ENCODE measurements at regions not wholly inside any gene's neighbourhood (a gene's known extent, or its start where the extent isn't known, plus 50 kb on each side); places are given as distances from the start of the nearest gene placed in this dataset.

- Histone ChIP-seq H3K27ac (ENCODE audit: low read length) (peak overlapping the region; percentile 74), H3K36me3 (ENCODE audit: control insufficient read depth, insufficient read depth, low read length) (no peaks in the 10 kb centered on the region), H3K4me3 (ENCODE audit: low read length) (no peak overlapping the region), H3K4me1 (ENCODE audit: control insufficient read depth, insufficient read depth, low read length) (peaks cover 24% of the 10 kb centered on the region), H3K27me3 (ENCODE audit: control insufficient read depth, insufficient read depth, low read length) (no peaks in the 10 kb centered on the region), H3K9me3 (replicated peaks; ENCODE audit: control insufficient read depth, low read depth, low read length) (peaks cover 8% of the 10 kb centered on the region)
- peak; percentile 18 for DNase-seq
- no CpG with 5 or more reads among the region's 5 CpGs for WGBS (ENCODE audit: insufficient coverage)
These were observed 270.6 kb downstream of the PRL start for GRCh38 chr6:22026164-22026678.

GRCh38 chr6:22027040-22027725 lies 269.7 kb downstream of the PRL start:
- peaks cover 24% of the 10 kb centered on the region for H3K4me1 ChIP-seq (ENCODE audit: control insufficient read depth, insufficient read depth, low read length)
- no peak overlapping the region for H3K4me3 ChIP-seq (ENCODE audit: low read length)

GRCh38 chr6:22028403-22029090 lies 268.3 kb downstream of the PRL start:
- H3K9me3 ChIP-seq (replicated peaks; ENCODE audit: control insufficient read depth, low read depth, low read length), result no peaks in the 10 kb centered on the region
- H3K4me3 ChIP-seq (ENCODE audit: low read length), result no peak overlapping the region
- peaks cover 22% of the 10 kb centered on the region for H3K4me1 ChIP-seq (ENCODE audit: control insufficient read depth, insufficient read depth, low read length)
- no peaks in the 10 kb centered on the region for H3K27me3 ChIP-seq (ENCODE audit: control insufficient read depth, insufficient read depth, low read length)
- peak; percentile 73 for DNase-seq
- no CpG with 5 or more reads among the region's 7 CpGs for WGBS (ENCODE audit: insufficient coverage)
- H3K36me3 ChIP-seq (ENCODE audit: control insufficient read depth, insufficient read depth, low read length), result no peaks in the 10 kb centered on the region
- peak overlapping the region; percentile 60 for H3K27ac ChIP-seq (ENCODE audit: low read length)

More at GRCh38 chr6:22027040-22027725, 269.7 kb downstream of the PRL start:
- Histone ChIP-seq H3K27me3 (ENCODE audit: control insufficient read depth, insufficient read depth, low read length) (no peaks in the 10 kb centered on the region), H3K27ac (ENCODE audit: low read length) (peak overlapping the region; percentile 72), H3K9me3 (replicated peaks; ENCODE audit: control insufficient read depth, low read depth, low read length) (peaks cover 3% of the 10 kb centered on the region), H3K36me3 (ENCODE audit: control insufficient read depth, insufficient read depth, low read length) (no peaks in the 10 kb centered on the region)
- peak; percentile 69 for DNase-seq
- 84% methylated on average over 2 of the region's 8 CpGs for WGBS (ENCODE audit: insufficient coverage)

GRCh38 chr6:22029171-22029570 lies 267.7 kb downstream of the PRL start:
- no peaks in the 10 kb centered on the region for H3K27me3 ChIP-seq (ENCODE audit: control insufficient read depth, insufficient read depth, low read length)
- peak; percentile 35 for DNase-seq
- no peak overlapping the region for H3K4me3 ChIP-seq (ENCODE audit: low read length)
- H3K36me3 ChIP-seq (ENCODE audit: control insufficient read depth, insufficient read depth, low read length), result no peaks in the 10 kb centered on the region
- no CpG with 5 or more reads among the region's 2 CpGs for WGBS (ENCODE audit: insufficient coverage)
- H3K9me3 ChIP-seq (replicated peaks; ENCODE audit: control insufficient read depth, low read depth, low read length), result no peaks in the 10 kb centered on the region
- peak overlapping the region; percentile 60 for H3K27ac ChIP-seq (ENCODE audit: low read length)
- H3K4me1 ChIP-seq (ENCODE audit: control insufficient read depth, insufficient read depth, low read length), result peaks cover 19% of the 10 kb centered on the region

- 100% methylated on average over 3 of the region's 6 CpGs for WGBS (ENCODE audit: insufficient coverage)
- no peak overlapping the region for H3K4me3 ChIP-seq (ENCODE audit: low read length)
- H3K27me3 ChIP-seq (ENCODE audit: control insufficient read depth, insufficient read depth, low read length), result no peaks in the 10 kb centered on the region
- H3K9me3 ChIP-seq (replicated peaks; ENCODE audit: control insufficient read depth, low read depth, low read length), result no peaks in the 10 kb centered on the region
- no peaks in the 10 kb centered on the region for H3K36me3 ChIP-seq (ENCODE audit: control insufficient read depth, insufficient read depth, low read length)
- H3K4me1 ChIP-seq (ENCODE audit: control insufficient read depth, insufficient read depth, low read length), result peaks cover 8% of the 10 kb centered on the region
- no peak for DNase-seq
- H3K27ac ChIP-seq (ENCODE audit: low read length), result no peak overlapping the region
These were observed 265.9 kb downstream of the PRL start for GRCh38 chr6:22030730-22031619.

GRCh38 chr6:22035690-22036089 lies 261.1 kb downstream of the PRL start:
- no peak overlapping the region for H3K27ac ChIP-seq (ENCODE audit: low read length)
- no peaks in the 10 kb centered on the region for H3K36me3 ChIP-seq (ENCODE audit: control insufficient read depth, insufficient read depth, low read length)
- no peak overlapping the region for H3K4me3 ChIP-seq (ENCODE audit: low read length)
- H3K27me3 ChIP-seq (ENCODE audit: control insufficient read depth, insufficient read depth, low read length), result no peaks in the 10 kb centered on the region
- WGBS (ENCODE audit: insufficient coverage), result no CpG with 5 or more reads among the region's 4 CpGs
- no peak for DNase-seq
- peaks cover 7% of the 10 kb centered on the region for H3K9me3 ChIP-seq (replicated peaks; ENCODE audit: control insufficient read depth, low read depth, low read length)
- H3K4me1 ChIP-seq (ENCODE audit: control insufficient read depth, insufficient read depth, low read length), result no peaks in the 10 kb centered on the region

GRCh38 chr6:22036275-22036674 lies 260.6 kb downstream of the PRL start:
- no peak overlapping the region for H3K27ac ChIP-seq (ENCODE audit: low read length)
- no peaks in the 10 kb centered on the region for H3K27me3 ChIP-seq (ENCODE audit: control insufficient read depth, insufficient read depth, low read length)
- no peaks in the 10 kb centered on the region for H3K4me1 ChIP-seq (ENCODE audit: control insufficient read depth, insufficient read depth, low read length)
- WGBS (ENCODE audit: insufficient coverage), result 100% methylated on average over 1 of the region's 7 CpGs
- no peak for DNase-seq
- H3K36me3 ChIP-seq (ENCODE audit: control insufficient read depth, insufficient read depth, low read length), result no peaks in the 10 kb centered on the region
- H3K9me3 ChIP-seq (replicated peaks; ENCODE audit: control insufficient read depth, low read depth, low read length), result peaks cover 10% of the 10 kb centered on the region
- no peak overlapping the region for H3K4me3 ChIP-seq (ENCODE audit: low read length)

- H3K9me3 ChIP-seq (replicated peaks; ENCODE audit: control insufficient read depth, low read depth, low read length), result peaks cover 10% of the 10 kb centered on the region
- H3K4me1 ChIP-seq (ENCODE audit: control insufficient read depth, insufficient read depth, low read length), result no peaks in the 10 kb centered on the region
- no peaks in the 10 kb centered on the region for H3K36me3 ChIP-seq (ENCODE audit: control insufficient read depth, insufficient read depth, low read length)
- no peaks in the 10 kb centered on the region for H3K27me3 ChIP-seq (ENCODE audit: control insufficient read depth, insufficient read depth, low read length)
- H3K4me3 ChIP-seq (ENCODE audit: low read length), result no peak overlapping the region
- WGBS (ENCODE audit: insufficient coverage), result no CpG with 5 or more reads among the region's 3 CpGs
- no peak overlapping the region for H3K27ac ChIP-seq (ENCODE audit: low read length)
- DNase-seq, result no peak
These were observed 260.1 kb downstream of the PRL start for GRCh38 chr6:22036699-22037098.

- Histone ChIP-seq H3K27me3 (ENCODE audit: control insufficient read depth, insufficient read depth, low read length) (no peaks in the 10 kb centered on the region), H3K9me3 (replicated peaks; ENCODE audit: control insufficient read depth, low read depth, low read length) (peaks cover 10% of the 10 kb centered on the region), H3K27ac (ENCODE audit: low read length) (peak overlapping the region; percentile 66), H3K4me3 (ENCODE audit: low read length) (no peak overlapping the region), H3K36me3 (ENCODE audit: control insufficient read depth, insufficient read depth, low read length) (no peaks in the 10 kb centered on the region), H3K4me1 (ENCODE audit: control insufficient read depth, insufficient read depth, low read length) (peaks cover 13% of the 10 kb centered on the region)
- WGBS (ENCODE audit: insufficient coverage), result no CpG with 5 or more reads among the region's 3 CpGs
- DNase-seq, result peak; percentile 85
These were observed 254.9 kb downstream of the PRL start for GRCh38 chr6:22041797-22042480.
